ENCODE measurements at regions not wholly inside any gene's neighbourhood (a gene's known extent, or its start where the extent isn't known, plus 50 kb on each side); places are given as distances from the start of the nearest gene placed in this dataset.

GRCh38 chrX:122004127-122004526, 956.7 kb downstream of the GLUD2 start:
- Histone ChIP-seq H3K9me3 (no peaks in the 10 kb centered on the region), H3K27ac (no peak overlapping the region), H3K4me3 (no peak overlapping the region), H3K4me1 (no peaks in the 10 kb centered on the region), H3K4me2 (no peak overlapping the region)
- CTCF ChIA-PET: no interaction called here
- 40% methylated on average over 8 of the region's 10 CpGs for whole genome bisulfite sequencing (ENCODE audit: missing lambda C conversion rate)
- DNase-seq (ENCODE audit: low read depth in 1 of 2, low spot score in 1 of 2): no peak
- FAIRE-seq: no peak
- TF ChIP-seq ATOH8 (CRISPR knock-in tag; IDR thresholded peaks at IDR 0.05; ENCODE audit: low read depth) (no peak), REST (IDR thresholded peaks at IDR 0.05) (no peak), JUN (IDR thresholded peaks at IDR 0.05) (no peak), SMC3 (IDR thresholded peaks at IDR 0.05) (no peak), HOXB13 (CRISPR knock-in tag; IDR thresholded peaks at IDR 0.05; ENCODE audit: low read depth) (no peak), EP300 (IDR thresholded peaks at IDR 0.05) (no peak), JUNB (IDR thresholded peaks at IDR 0.05) (no peak), FOSB (CRISPR knock-in tag; IDR thresholded peaks at IDR 0.05) (no peak), TFCP2L1 (CRISPR knock-in tag; IDR thresholded peaks at IDR 0.05) (no peak)
- POLR2A ChIA-PET: no interaction called here
- ATAC-seq: no peak

GRCh38 chrX:122026665-122027064, 979.3 kb downstream of the GLUD2 start:
- 10% methylated on average over 1 of the region's 1 CpG for WGBS (ENCODE audit: missing lambda C conversion rate)
- DNase-seq (ENCODE audit: low read depth in 1 of 2, low spot score in 1 of 2) (no peak), ATAC-seq (no peak), FAIRE-seq (no peak)
- ChIA-PET POLR2A (no interaction called here), CTCF (no interaction called here)
- Histone ChIP-seq H3K9me3 (no peaks in the 10 kb centered on the region), H3K27ac (no peak overlapping the region), H3K4me2 (no peak overlapping the region), H3K4me1 (no peaks in the 10 kb centered on the region), H3K4me3 (no peak overlapping the region)
- no peak for TF ChIP-seq ZNF302 (CRISPR knock-in tag; IDR thresholded peaks at IDR 0.05)

- H3K4me3 ChIP-seq: no peak overlapping the region
- 27% methylated on average over 1 of the region's 1 CpG for WGBS (ENCODE audit: missing lambda C conversion rate)
- no peak for DNase-seq (ENCODE audit: low read depth in 1 of 2, low spot score in 1 of 2)
- TF ChIP-seq NPAS2 (CRISPR knock-in tag; IDR thresholded peaks at IDR 0.05; ENCODE audit: borderline replicate concordance): no peak
- no peak for TF ChIP-seq ZFP36 (IDR thresholded peaks at IDR 0.05; ENCODE audit: borderline replicate concordance, partially characterized antibody)
- no peak for TF ChIP-seq MAZ (IDR thresholded peaks at IDR 0.05; ENCODE audit: borderline replicate concordance, low read depth, low read length)
- TF ChIP-seq EP300 (IDR thresholded peaks at IDR 0.05): no peak
- TF ChIP-seq CHD2 (IDR thresholded peaks at IDR 0.05; ENCODE audit: low read length, partially characterized antibody): no peak
- no peak for ATAC-seq
- ChIA-PET CTCF (interaction anchor here (1.3 kb wide), 1 partner anchor 59 kb away, joined by 3 read pairs; no protein-coding TSS in a partner anchor), POLR2A (no interaction called here)
- H3K9me3 ChIP-seq: no peaks in the 10 kb centered on the region
- no peak overlapping the region for H3K4me2 ChIP-seq
- no peaks in the 10 kb centered on the region for H3K4me1 ChIP-seq
- no peak for FAIRE-seq
- H3K27ac ChIP-seq: no peak overlapping the region
Observed at GRCh38 chrX:122046226-122046625, 998.8 kb downstream of the GLUD2 start.

- no peaks in the 10 kb centered on the region for H3K9me3 ChIP-seq
- DNase-seq (ENCODE audit: low read depth in 1 of 2, low spot score in 1 of 2) (no peak), ATAC-seq (no peak), FAIRE-seq (no peak)
- no peak overlapping the region for H3K27ac ChIP-seq
- 3% methylated on average over 5 of the region's 5 CpGs for whole genome bisulfite sequencing (ENCODE audit: missing lambda C conversion rate)
- no peaks in the 10 kb centered on the region for H3K4me1 ChIP-seq
- ChIA-PET POLR2A (no interaction called here), CTCF (no interaction called here)
- H3K4me3 ChIP-seq: no peak overlapping the region
- H3K4me2 ChIP-seq: no peak overlapping the region
- TF ChIP-seq PBX3 (IDR thresholded peaks at IDR 0.05) (no peak), RNF2 (IDR thresholded peaks at IDR 0.05; ENCODE audit: borderline replicate concordance, low read depth) (no peak), POLR2AphosphoS2 (conservative IDR thresholded peaks at IDR 0.05; ENCODE audit: low read length) (no peak)
Observed at GRCh38 chrX:122046815-122047214, 999.4 kb downstream of the GLUD2 start.
